ENCODE measurements at regions not wholly inside any gene's neighbourhood (a gene's known extent, or its start where the extent isn't known, plus 50 kb on each side); places are given as distances from the start of the nearest gene placed in this dataset.

- no peaks in the 10 kb centered on the region for H3K27me3 ChIP-seq
- no peak overlapping the region for H3K4me3 ChIP-seq
- no peaks in the 10 kb centered on the region for H3K36me3 ChIP-seq
- DNase-seq (ENCODE audit: low read depth in 1 of 2, low spot score in 1 of 2) = no peak
- H3K9me3 ChIP-seq (ENCODE audit: low read depth) = no peaks in the 10 kb centered on the region
- H3K27ac ChIP-seq = no peak overlapping the region
- H3K4me1 ChIP-seq (ENCODE audit: low read depth) = no peaks in the 10 kb centered on the region
- no peak for TF ChIP-seq CTCF (IDR thresholded peaks at IDR 0.05; ENCODE audit: low read depth, low read length)
Observed at GRCh38 chr2:194621945-194622344, 1035.1 kb upstream of the SLC39A10 start.

- no peaks in the 10 kb centered on the region for H3K9me3 ChIP-seq (ENCODE audit: low read depth)
- no peak overlapping the region for H3K27ac ChIP-seq
- no peak for DNase-seq (ENCODE audit: low read depth in 1 of 2, low spot score in 1 of 2)
- no peaks in the 10 kb centered on the region for H3K27me3 ChIP-seq
- TF ChIP-seq CTCF (IDR thresholded peaks at IDR 0.05; ENCODE audit: low read depth, low read length) = no peak
- H3K36me3 ChIP-seq = no peaks in the 10 kb centered on the region
- no peaks in the 10 kb centered on the region for H3K4me1 ChIP-seq (ENCODE audit: low read depth)
- H3K4me3 ChIP-seq = no peak overlapping the region
Observed at GRCh38 chr2:194619366-194619765, 1037.7 kb upstream of the SLC39A10 start.

- Histone ChIP-seq H3K36me3 (no peaks in the 10 kb centered on the region), H3K4me1 (ENCODE audit: low read depth) (no peaks in the 10 kb centered on the region), H3K27me3 (no peaks in the 10 kb centered on the region), H3K4me3 (no peak overlapping the region), H3K27ac (no peak overlapping the region), H3K9me3 (ENCODE audit: low read depth) (no peaks in the 10 kb centered on the region)
- no peak for TF ChIP-seq CTCF (IDR thresholded peaks at IDR 0.05; ENCODE audit: low read depth, low read length)
- no peak for DNase-seq (ENCODE audit: low read depth in 1 of 2, low spot score in 1 of 2)
Observed at GRCh38 chr2:194618432-194618831, 1038.6 kb upstream of the SLC39A10 start.

- no peaks in the 10 kb centered on the region for H3K27me3 ChIP-seq
- no peak overlapping the region for H3K27ac ChIP-seq
- TF ChIP-seq CTCF (IDR thresholded peaks at IDR 0.05; ENCODE audit: low read depth, low read length) = no peak
- H3K4me3 ChIP-seq = no peak overlapping the region
- H3K9me3 ChIP-seq (ENCODE audit: low read depth) = no peaks in the 10 kb centered on the region
- H3K36me3 ChIP-seq = no peaks in the 10 kb centered on the region
- H3K4me1 ChIP-seq (ENCODE audit: low read depth) = no peaks in the 10 kb centered on the region
- no peak for DNase-seq (ENCODE audit: low read depth in 1 of 2, low spot score in 1 of 2)
Observed at GRCh38 chr2:194616334-194616733, 1040.7 kb upstream of the SLC39A10 start.

- no peak for TF ChIP-seq CTCF (IDR thresholded peaks at IDR 0.05; ENCODE audit: low read depth, low read length)
- no peaks in the 10 kb centered on the region for H3K4me1 ChIP-seq (ENCODE audit: low read depth)
Observed at GRCh38 chr2:194610297-194610696, 1046.7 kb upstream of the SLC39A10 start.

GRCh38 chr2:194603429-194603828 lies 1053.6 kb upstream of the SLC39A10 start:
- H3K27ac ChIP-seq = no peak overlapping the region
- DNase-seq (ENCODE audit: low read depth in 1 of 2, low spot score in 1 of 2) = no peak
- no peaks in the 10 kb centered on the region for H3K4me1 ChIP-seq (ENCODE audit: low read depth)
- H3K36me3 ChIP-seq = no peaks in the 10 kb centered on the region
- no peak for TF ChIP-seq CTCF (IDR thresholded peaks at IDR 0.05; ENCODE audit: low read depth, low read length)
- H3K27me3 ChIP-seq = no peaks in the 10 kb centered on the region
- H3K4me3 ChIP-seq = no peak overlapping the region
- no peaks in the 10 kb centered on the region for H3K9me3 ChIP-seq (ENCODE audit: low read depth)

More at GRCh38 chr2:194610297-194610696, 1046.7 kb upstream of the SLC39A10 start:
- no peak overlapping the region for H3K4me3 ChIP-seq
- H3K27me3 ChIP-seq = no peaks in the 10 kb centered on the region
- H3K27ac ChIP-seq = no peak overlapping the region
- no peak for DNase-seq (ENCODE audit: low read depth in 1 of 2, low spot score in 1 of 2)
- no peaks in the 10 kb centered on the region for H3K9me3 ChIP-seq (ENCODE audit: low read depth)
- no peaks in the 10 kb centered on the region for H3K36me3 ChIP-seq
